Sigmoid colon (tissue), 6 donors: ENCODE measurements at regions not wholly inside any gene's neighbourhood (a gene's known extent, or its start where the extent isn't known, plus 50 kb on each side); places are given as distances from the start of the nearest gene placed in this dataset.

Experiments
- DNase-seq: peaks from one replicate; pipeline ENCODE4 v3.0.0-alpha.2; 2019
- H3K27ac ChIP-seq, 4 donors: fragments of 200-600 bp; sonication (generic); one replicate each; pipeline ENCODE4 v1.5.1; 2016 to 2019; ENCODE audit warnings: mild to moderate bottlenecking in 1 of 4
- H3K27me3 ChIP-seq, 3 donors: fragments of 200-600 bp; sonication (generic); one replicate each; pipeline ENCODE4 v1.5.1; 2019; ENCODE audit warnings: mild to moderate bottlenecking in 1 of 3
- H3K36me3 ChIP-seq, 4 donors: fragments of 200-600 bp; sonication (generic); one replicate each; pipeline ENCODE4 v1.5.1; 2016 to 2019
- H3K4me1 ChIP-seq, 4 donors: fragments of 200-600 bp; sonication (generic); one replicate each; pipeline ENCODE4 v1.5.1; 2017 to 2019
- H3K4me3 ChIP-seq, 4 donors: fragments of 200-600 bp; sonication (generic); one replicate each; pipeline ENCODE4 v1.5.1; 2017 to 2019; ENCODE audit warnings: mild to moderate bottlenecking in 2 of 4, moderate library complexity in 1 of 4
- H3K9me3 ChIP-seq, 4 donors: fragments of 200-600 bp in 3 of 4; sonication (generic) in 3 of 4; one replicate each; pipeline versions ENCODE4 v1.5.1 to v1.6.1; 2013 to 2019
- EP300 ChIP-seq, 4 donors: sonication (generic); formaldehyde crosslinking; IDR thresholded peaks; one replicate each; pipeline ENCODE4 v1.6.1; 2017; ENCODE audit warnings: antibody characterized with exemption in 4 of 4
- POLR2A ChIP-seq, 2 donors: fragments of 450-650 bp; IDR thresholded peaks; one replicate each; pipeline ENCODE4 v1.6.1; 2016; ENCODE audit warnings: antibody characterized with exemption in 2 of 2, mild to moderate bottlenecking in 2 of 2, moderate library complexity in 2 of 2
- POLR2AphosphoS5 ChIP-seq, 4 donors: sonication (generic); formaldehyde crosslinking; IDR thresholded peaks; one replicate each; pipeline ENCODE4 v1.6.1; 2017; ENCODE audit warnings: antibody characterized with exemption in 4 of 4
- WGBS, 2 donors: extraction: QIAGEN DNeasy Blood & Tissue Kit; methylation state at CpG; one replicate each; pipeline ENCODE4 v1.1.7; 2013; 5-methylcytosine and 5-hydroxymethylcytosine counted together
- intact Hi-C: fragments of 100-400 bp; cut with DNase I; formaldehyde crosslinking; loops from one replicate; pipeline ENCODE4 v1.15.1; 2023
- TF ChIP-seq, protein P1 (sequence below), 4 experiments: fragments of 450-650 bp in 3 of 4; fragments of 200-600 bp in 1 of 4; IDR thresholded peaks; one replicate each; pipeline ENCODE4 v1.5.1; 2016 to 2019; ENCODE audit warnings: antibody characterized with exemption in 4 of 4, mild to moderate bottlenecking in 3 of 4, moderate library complexity in 2 of 4
- donor health status: healthy with polysubstance abuse.
- donor health status: healthy.

DNA sequence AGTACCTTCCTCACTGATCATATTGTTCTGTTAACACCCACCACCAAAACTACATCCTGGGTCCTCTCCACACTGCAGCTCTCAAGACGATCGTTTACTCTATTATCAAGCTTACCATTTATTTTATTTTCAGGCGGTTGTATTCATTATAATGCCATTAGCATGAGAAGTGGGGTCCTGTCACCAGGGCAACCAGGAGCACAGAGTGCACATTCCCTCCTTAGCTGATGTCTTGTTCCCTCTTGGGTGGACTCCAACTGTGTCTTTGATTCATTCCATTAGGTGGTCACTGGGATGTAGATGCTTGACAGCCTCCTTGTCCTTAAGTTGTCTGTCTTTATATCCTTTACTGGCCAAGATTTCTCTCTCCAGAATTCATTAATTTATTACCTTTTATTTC lies 965.9 kb upstream of the EEF2KMT start:
- Histone ChIP-seq H3K9me3 (no peaks in the 10 kb centered on the region), H3K36me3 (no peaks in the 10 kb centered on the region), H3K4me1 (no peaks in the 10 kb centered on the region), H3K27ac (no peak overlapping the region), H3K27me3 (no peaks in the 10 kb centered on the region), H3K4me3 (no peak overlapping the region)
- DNase-seq = no peak
- TF ChIP-seq POLR2A (IDR thresholded peaks at IDR 0.05) = no peak
- no peak for TF ChIP-seq EP300 (IDR thresholded peaks at IDR 0.05)
- TF ChIP-seq, protein P1, sequence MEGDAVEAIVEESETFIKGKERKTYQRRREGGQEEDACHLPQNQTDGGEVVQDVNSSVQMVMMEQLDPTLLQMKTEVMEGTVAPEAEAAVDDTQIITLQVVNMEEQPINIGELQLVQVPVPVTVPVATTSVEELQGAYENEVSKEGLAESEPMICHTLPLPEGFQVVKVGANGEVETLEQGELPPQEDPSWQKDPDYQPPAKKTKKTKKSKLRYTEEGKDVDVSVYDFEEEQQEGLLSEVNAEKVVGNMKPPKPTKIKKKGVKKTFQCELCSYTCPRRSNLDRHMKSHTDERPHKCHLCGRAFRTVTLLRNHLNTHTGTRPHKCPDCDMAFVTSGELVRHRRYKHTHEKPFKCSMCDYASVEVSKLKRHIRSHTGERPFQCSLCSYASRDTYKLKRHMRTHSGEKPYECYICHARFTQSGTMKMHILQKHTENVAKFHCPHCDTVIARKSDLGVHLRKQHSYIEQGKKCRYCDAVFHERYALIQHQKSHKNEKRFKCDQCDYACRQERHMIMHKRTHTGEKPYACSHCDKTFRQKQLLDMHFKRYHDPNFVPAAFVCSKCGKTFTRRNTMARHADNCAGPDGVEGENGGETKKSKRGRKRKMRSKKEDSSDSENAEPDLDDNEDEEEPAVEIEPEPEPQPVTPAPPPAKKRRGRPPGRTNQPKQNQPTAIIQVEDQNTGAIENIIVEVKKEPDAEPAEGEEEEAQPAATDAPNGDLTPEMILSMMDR (IDR thresholded peaks at IDR 0.05) = no peak
- no peak for TF ChIP-seq POLR2AphosphoS5 (IDR thresholded peaks at IDR 0.05)
- WGBS, 2 donors = 60 to 90% methylated on average over 3 of the region's 3 CpGs
- intact Hi-C loops = no loop called here

- H3K36me3 ChIP-seq = no peaks in the 10 kb centered on the region
- H3K27ac ChIP-seq = no peak overlapping the region
- H3K27me3 ChIP-seq = no peaks in the 10 kb centered on the region
- H3K4me3 ChIP-seq = no peak overlapping the region
- H3K4me1 ChIP-seq = no peaks in the 10 kb centered on the region
- TF ChIP-seq POLR2A (IDR thresholded peaks at IDR 0.05) (no peak), EP300 (IDR thresholded peaks at IDR 0.05) (no peak), POLR2AphosphoS5 (IDR thresholded peaks at IDR 0.05) (no peak)
- TF ChIP-seq, protein P1 (IDR thresholded peaks at IDR 0.05) = no peak
- no peaks in the 10 kb centered on the region for H3K9me3 ChIP-seq
- DNase-seq = no peak
- intact Hi-C loops = no loop called here
Measured at GRCh38 chr16:6059671-6060070, 962.1 kb upstream of the EEF2KMT start.

DNA sequence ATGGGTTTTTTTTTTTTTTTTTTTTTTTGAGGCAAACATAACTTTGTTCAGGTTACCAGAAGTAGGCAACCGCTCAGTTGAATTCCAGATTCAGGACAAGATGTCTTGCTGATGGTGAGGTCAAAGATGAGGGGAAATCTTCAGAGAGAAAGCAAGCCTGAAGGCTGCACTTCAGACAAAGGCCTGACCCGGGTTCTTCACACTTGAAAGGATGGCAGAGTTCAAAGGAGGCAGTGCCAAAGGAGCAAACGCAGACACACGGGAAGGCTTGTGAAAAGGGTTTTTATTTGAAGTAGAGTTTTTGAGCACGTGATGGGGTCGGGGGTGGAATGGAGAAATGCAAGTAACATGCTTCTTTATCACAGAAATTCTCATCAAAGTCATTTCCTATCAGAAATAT lies 960.2 kb upstream of the EEF2KMT start:
- Histone ChIP-seq H3K36me3 (no peaks in the 10 kb centered on the region), H3K9me3 (no peaks in the 10 kb centered on the region), H3K27me3 (no peaks in the 10 kb centered on the region), H3K27ac (no peak overlapping the region), H3K4me1 (no peaks in the 10 kb centered on the region), H3K4me3 (no peak overlapping the region)
- intact Hi-C loops = no loop called here
- no peak for DNase-seq
- TF ChIP-seq POLR2AphosphoS5 (IDR thresholded peaks at IDR 0.05) (no peak), POLR2A (IDR thresholded peaks at IDR 0.05) (no peak)
- 44 to 67% methylated on average over 6 of the region's 6 CpGs for WGBS, 2 donors

GRCh38 chr16:6048017-6048416 lies 950.4 kb upstream of the EEF2KMT start:
- WGBS, 2 donors = 93 to 97% methylated on average over 3 of the region's 3 CpGs
- Histone ChIP-seq H3K9me3 (no peaks in the 10 kb centered on the region), H3K4me3 (no peak overlapping the region), H3K4me1 (no peaks in the 10 kb centered on the region), H3K27ac (no peak overlapping the region), H3K36me3 (no peaks in the 10 kb centered on the region), H3K27me3 (no peaks in the 10 kb centered on the region)
- intact Hi-C loops = no loop called here
- TF ChIP-seq, protein P1 (IDR thresholded peaks at IDR 0.05) = no peak
- no peak for TF ChIP-seq EP300 (IDR thresholded peaks at IDR 0.05)
- no peak for TF ChIP-seq POLR2AphosphoS5 (IDR thresholded peaks at IDR 0.05)
- no peak for TF ChIP-seq POLR2A (IDR thresholded peaks at IDR 0.05)
- DNase-seq = no peak

DNA sequence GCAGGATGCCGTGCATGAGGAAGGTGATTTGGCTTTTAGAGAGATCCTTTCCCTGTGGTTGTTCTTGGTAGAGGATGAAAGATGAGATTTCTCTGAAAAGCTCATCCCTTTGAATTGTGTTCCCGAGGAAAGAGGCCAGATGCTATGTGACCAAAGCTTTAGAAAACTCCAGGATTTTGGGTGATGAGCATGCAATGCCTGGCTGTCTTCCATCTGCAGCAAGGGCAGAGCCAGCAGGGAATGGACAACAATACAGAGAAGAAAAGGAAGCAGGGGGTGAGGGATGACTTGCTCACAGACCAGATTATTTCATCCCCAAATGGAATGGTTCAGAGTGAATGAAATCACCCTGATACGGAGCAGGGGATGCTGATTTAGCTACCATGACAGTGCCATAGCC lies 949.7 kb upstream of the EEF2KMT start:
- Histone ChIP-seq H3K4me1 (no peaks in the 10 kb centered on the region), H3K9me3 (no peaks in the 10 kb centered on the region), H3K4me3 (no peak overlapping the region), H3K27ac (no peak overlapping the region), H3K36me3 (no peaks in the 10 kb centered on the region), H3K27me3 (no peaks in the 10 kb centered on the region)
- WGBS, 2 donors = 80 to 87% methylated on average over 3 of the region's 3 CpGs
- intact Hi-C loops = no loop called here
- TF ChIP-seq, protein P1 (IDR thresholded peaks at IDR 0.05) = no peak
- TF ChIP-seq POLR2AphosphoS5 (IDR thresholded peaks at IDR 0.05) (no peak), POLR2A (IDR thresholded peaks at IDR 0.05) (no peak), EP300 (IDR thresholded peaks at IDR 0.05) (no peak)
- no peak for DNase-seq
